ENCODE measurements at regions not wholly inside any gene's neighbourhood (a gene's known extent, or its start where the extent isn't known, plus 50 kb on each side); places are given as distances from the start of the nearest gene placed in this dataset.

- no peak for DNase-seq
Measured at GRCh38 chr16:27686926-27687325, 137.0 kb downstream of the KATNIP start.

DNA sequence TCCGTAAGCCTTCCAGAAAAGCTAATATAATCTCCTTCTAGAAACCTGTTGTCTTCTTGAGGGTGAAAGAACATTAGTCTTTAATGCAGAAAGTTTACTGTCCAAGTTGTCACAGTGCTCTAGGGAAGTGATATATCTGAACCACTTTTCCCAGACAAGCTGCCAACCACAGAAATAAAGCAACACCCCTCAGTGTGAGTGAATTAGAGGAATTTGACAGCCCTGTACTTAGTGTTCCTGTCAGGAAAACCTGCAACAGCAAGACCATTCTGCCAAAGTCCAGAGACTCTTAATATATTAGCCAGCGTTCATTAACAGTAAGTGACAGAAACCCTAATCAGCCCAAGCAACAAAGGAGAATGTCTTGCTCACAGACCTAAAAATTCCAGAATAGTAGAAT is 137.7 kb downstream of the KATNIP start:
- DNase-seq, result no peak

- no peak for DNase-seq
Measured at GRCh38 chr16:27689711-27690110, 139.8 kb downstream of the KATNIP start.

DNA sequence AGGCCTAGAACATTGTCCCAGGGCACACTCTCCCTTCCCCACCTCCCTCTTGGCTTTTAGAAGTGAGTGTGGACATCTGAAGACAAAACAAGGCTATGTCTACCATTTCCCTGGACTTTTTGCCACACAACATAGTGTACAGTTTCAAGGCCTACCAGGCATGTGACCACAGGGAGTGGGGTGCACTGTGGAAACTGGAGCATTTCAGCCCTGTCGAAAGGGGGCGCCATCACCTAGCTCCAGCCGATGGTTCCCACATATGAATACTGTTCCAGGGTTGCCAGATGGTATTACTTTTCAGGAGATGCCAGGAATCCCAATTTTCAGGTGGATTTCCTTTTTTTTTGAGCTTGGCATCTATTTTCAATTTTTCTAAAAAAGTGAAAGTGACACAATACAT is 140.7 kb downstream of the KATNIP start:
- DNase-seq, result no peak

GRCh38 chr16:27691721-27692120 is 141.8 kb downstream of the KATNIP start:
- DNase-seq, result no peak

GRCh38 chr16:27692576-27692975 is 142.6 kb downstream of the KATNIP start:
- no peak for DNase-seq

GRCh38 chr16:27695161-27695560 is 145.2 kb downstream of the KATNIP start:
- no peak for DNase-seq

DNA sequence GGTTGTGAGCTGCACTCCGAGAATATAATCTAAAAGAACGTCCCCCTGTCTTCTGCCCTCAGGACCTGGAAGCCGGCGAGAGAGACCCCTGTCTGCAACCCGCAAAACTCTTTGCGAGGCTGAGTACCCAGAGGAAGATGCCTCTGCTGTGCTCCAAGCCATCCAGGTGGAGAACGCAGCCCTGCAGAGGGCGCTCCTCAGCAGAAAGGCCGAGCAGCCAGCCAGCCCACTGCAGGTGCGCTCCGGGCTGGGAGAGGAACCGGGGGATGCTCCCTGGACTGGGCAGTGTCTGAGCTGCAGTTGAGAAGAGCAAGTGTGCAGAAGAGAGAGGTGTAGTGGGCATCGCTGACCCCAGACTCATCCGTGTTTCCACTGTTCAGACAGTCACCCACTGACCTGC is 148.3 kb downstream of the KATNIP start:
- DNase-seq, result no peak

DNA sequence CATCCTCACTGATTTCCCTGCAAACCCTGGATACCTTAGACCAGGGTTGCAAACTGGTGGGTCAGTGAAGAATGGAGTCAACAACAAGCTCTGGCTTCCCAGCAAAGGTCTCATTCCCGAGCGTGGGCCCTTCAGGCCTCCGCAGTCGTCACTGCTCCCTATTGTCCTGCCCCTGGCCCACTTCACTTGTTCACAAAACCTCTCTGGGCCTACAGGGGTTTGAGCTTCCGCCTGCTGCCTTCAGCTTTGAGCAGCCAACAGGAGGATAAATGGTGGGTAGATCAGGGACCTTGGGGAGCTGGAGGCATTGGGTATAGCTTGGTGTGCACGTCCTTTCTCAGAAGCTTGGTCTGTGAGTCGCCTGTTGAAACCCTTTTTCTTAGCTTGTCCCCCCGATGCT is 148.8 kb downstream of the KATNIP start:
- DNase-seq, result no peak

GRCh38 chr16:27699540-27699939 is 149.6 kb downstream of the KATNIP start:
- no peak for DNase-seq

DNA sequence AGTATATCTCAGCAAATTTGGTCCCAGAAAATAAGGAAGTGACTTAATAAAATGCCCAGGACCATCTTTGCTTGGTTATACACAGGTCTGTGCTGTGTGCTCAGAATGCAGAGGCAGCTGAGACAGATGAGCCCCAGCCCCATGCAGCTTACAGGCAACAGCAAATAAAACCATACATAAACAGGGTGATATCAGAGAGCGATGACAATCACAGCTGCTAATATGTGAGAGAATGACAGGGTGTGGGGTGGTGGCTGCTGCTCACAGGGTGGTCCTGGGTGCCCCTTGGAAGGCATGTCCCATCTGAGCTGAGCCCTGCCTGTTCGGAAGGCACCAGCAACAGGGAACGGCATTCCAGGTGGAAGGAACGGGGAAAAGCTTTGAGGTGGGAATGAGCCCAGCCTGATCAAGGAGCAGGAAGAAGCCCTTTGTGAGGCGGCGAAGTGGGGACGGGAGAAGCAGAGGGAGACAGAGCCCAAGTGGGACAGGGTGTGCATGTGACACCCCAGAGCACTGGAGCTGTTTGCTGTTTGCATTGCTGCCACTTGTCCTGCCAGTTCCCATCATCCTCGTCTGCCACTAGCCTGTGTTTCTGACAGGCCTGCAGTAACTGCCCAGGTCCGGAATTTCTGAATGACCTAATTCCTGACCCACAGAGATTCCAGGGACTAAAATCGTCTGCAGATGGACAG is 150.5 kb downstream of the KATNIP start:
- DNase-seq, result no peak

- no peak for DNase-seq
Measured at GRCh38 chr16:27701381-27701780, 151.4 kb downstream of the KATNIP start.

- DNase-seq, result no peak
Measured at GRCh38 chr16:27703121-27703520, 153.2 kb downstream of the KATNIP start.

GRCh38 chr16:27703545-27703944 is 153.6 kb downstream of the KATNIP start:
- no peak for DNase-seq

GRCh38 chr16:27704252-27704651 is 154.3 kb downstream of the KATNIP start:
- DNase-seq, result no peak

DNA sequence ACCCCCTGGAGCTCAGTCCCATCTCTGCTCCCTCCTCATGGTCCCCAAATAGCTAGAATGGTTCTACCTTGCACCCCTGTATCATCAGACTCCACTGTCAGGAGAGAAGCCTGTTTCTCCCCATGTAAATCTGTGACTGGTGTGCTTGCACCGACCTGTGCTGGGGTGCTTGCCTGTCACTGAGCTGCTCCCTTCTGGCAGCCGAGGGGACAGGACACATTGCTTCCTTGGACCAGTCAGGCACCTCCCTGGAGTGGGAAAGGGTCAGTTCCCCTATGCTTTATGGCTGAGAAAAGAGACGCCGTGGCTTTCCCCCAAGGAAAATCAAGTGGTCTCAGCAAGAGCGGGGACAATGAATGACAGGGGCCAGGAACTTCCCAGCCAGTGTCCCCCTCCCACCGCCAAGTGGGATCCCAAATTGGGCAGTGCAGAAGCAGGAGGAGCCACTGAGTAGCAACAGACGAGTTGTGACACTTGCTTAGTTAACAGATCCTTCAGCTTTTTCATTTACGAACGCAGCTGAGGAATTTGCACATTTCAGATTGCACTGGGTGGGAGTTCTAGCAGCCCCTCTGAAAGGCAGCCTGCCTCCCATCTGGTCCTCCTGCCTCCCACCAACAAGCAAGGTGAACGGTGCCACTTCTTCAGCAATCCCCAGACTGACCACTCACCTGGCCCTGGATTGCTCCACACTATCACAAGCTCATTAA is 156.4 kb downstream of the KATNIP start:
- DNase-seq, result no peak

GRCh38 chr16:27706866-27707685 is 157.1 kb downstream of the KATNIP start:
- no peak for DNase-seq

GRCh38 chr16:27708651-27709050 is 158.7 kb downstream of the KATNIP start:
- no peak for DNase-seq

- no peak for DNase-seq
Measured at GRCh38 chr16:27712251-27712711, 162.3 kb downstream of the KATNIP start.

- DNase-seq, result no peak
Measured at GRCh38 chr16:27717726-27718125, 167.8 kb downstream of the KATNIP start.

DNA sequence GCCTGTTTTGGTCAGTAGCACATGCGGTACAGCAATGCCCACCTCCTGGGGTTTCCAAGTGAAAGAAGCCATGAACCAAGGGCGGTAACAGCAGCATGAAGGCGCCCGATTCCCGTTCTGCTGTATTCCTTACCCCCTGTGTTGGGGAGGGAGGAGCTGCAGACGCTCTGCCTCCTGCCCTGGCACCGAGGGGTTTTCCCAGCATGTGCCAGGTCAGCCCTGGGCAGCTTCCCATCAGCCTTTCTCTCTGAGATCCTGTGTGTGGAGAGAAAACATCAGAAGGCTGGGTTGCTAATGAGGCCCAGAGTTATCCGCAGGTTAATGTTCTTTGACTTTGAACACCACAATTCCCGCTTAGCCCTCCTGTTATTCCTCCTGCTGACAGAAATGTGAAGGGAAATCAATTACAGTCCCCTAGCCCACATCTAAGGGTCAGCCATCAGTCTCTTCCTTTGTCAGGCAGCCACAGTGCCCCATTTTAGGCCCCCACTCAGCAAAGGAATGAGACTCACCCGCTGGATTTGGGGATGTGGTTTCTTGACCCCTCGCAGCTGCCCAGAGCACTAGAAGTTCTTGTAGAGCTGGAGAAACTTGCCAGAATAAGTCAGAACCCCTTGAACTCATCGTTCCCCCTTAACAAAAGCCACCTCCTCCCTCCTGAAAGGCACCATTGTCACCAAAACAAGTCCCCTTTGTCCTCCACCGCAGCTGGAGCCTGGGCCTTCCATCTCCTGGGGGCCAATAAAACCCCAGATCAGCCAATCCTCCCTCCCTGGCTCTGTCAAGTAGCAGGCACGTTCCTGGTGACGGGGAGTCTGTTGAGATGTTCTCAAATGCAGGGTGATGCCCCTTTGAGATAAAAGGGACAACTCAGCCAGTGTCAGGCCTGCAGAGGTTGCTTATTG is 168.5 kb downstream of the KATNIP start:
- no peak for DNase-seq

DNA sequence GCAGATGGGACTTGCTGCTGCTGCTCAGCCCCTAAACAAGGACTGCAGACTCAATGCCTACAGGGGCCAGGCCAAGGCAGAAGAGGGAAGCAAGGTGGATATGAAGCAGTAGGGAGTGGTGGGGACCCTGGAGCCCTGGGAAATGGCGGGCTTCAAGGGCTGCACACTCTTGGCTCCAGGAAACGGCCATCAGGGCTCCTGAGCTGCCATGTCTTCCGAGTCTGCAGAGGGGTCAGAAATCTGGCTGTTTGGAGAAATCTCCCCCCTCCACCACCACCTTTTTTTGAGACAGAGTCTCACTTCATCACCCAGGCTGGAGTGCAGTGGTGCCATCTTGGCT is 169.1 kb downstream of the KATNIP start:
- no peak for DNase-seq

All from CD4-positive, alpha-beta T cell treated with Interleukin-15 for 1 hour (primary cell).